ENCODE measurements at regions not wholly inside any gene's neighbourhood (a gene's known extent, or its start where the extent isn't known, plus 50 kb on each side); places are given as distances from the start of the nearest gene placed in this dataset.

- no peak for TF ChIP-seq ZNF248 (tag by site-specific recombination; IDR thresholded peaks at IDR 0.05)
- TF ChIP-seq HOXD13 (CRISPR knock-in tag; IDR thresholded peaks at IDR 0.05; ENCODE audit: borderline replicate concordance) = no peak
- no peak for TF ChIP-seq ZNF112 (tag by site-specific recombination; IDR thresholded peaks at IDR 0.05)
- no peak for TF ChIP-seq ZBTB11 (tag by site-specific recombination; conservative IDR thresholded peaks at IDR 0.05; ENCODE audit: low read depth)
- TF ChIP-seq KLF10 (tag by site-specific recombination; IDR thresholded peaks at IDR 0.05) = no peak
These were observed 124.0 kb upstream of the B3GAT2 start (continued) for GRCh38 chr6:71080826-71081225.

DNA sequence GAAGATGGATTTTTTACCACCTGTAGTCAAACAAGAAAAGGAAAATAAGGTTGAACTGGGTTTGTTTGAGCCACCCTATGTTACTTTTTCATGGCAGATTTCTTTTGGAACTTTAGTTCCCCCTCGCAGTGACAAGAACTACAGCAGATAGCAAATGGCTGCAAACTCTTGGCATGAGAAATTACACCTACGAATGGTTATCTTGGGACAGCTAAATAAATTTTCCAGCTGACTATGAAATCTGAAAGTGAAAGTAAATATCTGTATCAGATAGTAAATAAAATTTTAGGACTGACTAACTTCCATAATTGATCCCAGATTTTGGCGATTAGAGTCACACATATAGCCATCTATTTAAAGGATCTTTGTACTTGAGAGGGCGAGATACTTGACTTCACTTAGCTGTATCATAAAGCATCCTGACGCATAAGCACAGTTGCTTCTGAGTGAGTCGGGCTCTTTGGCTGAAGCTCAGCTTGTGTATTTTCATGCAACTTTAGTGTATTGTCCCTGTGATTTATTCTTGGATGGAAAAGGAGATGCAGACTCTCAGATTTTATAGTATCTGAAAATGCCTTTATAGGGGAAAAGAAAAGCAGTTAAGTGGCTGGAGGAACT, 125.3 kb upstream of the B3GAT2 start:
- no peak overlapping the region for H3K27ac ChIP-seq (ENCODE audit: extremely low read depth, low read depth, low read length)
- ChIA-PET CTCF (no interaction called here), POLR2A (no interaction called here)
- no peaks in the 10 kb centered on the region for H3K36me3 ChIP-seq (ENCODE audit: control insufficient read depth in 2 of 2, insufficient read depth in 1 of 2, low read length in 2 of 2)
- no peaks in the 10 kb centered on the region for H3K4me1 ChIP-seq (ENCODE audit: control insufficient read depth, insufficient read depth, low read length)
- no peak for TF ChIP-seq ZSCAN16 (tag by site-specific recombination; IDR thresholded peaks at IDR 0.05)
- H3K4me3 ChIP-seq (ENCODE audit: low read depth, low read length) = no peak overlapping the region
- H3K9me3 ChIP-seq (ENCODE audit: control insufficient read depth, insufficient read depth, low read depth, low read length) = no peaks in the 10 kb centered on the region

GRCh38 chr6:71083308-71083820, 126.5 kb upstream of the B3GAT2 start:
- Histone ChIP-seq H3K9me3 (ENCODE audit: control insufficient read depth, insufficient read depth, low read depth, low read length) (no peaks in the 10 kb centered on the region), H3K36me3 (ENCODE audit: control insufficient read depth in 2 of 2, insufficient read depth in 1 of 2, low read length in 2 of 2) (no peaks in the 10 kb centered on the region), H3K4me1 (ENCODE audit: control insufficient read depth, insufficient read depth, low read length) (no peaks in the 10 kb centered on the region), H3K27ac (ENCODE audit: extremely low read depth, low read depth, low read length) (no peak overlapping the region), H3K4me3 (ENCODE audit: low read depth, low read length) (no peak overlapping the region)
- ChIA-PET CTCF (interaction anchor here (0.6 to 0.7 kb wide), 3 partner anchors 25 to 231 kb away, joined by 3 to 4 read pairs (median 4); no protein-coding TSS in a partner anchor), POLR2A (no interaction called here)
- TF ChIP-seq ZNF776 (tag by site-specific recombination; IDR thresholded peaks at IDR 0.05; ENCODE audit: borderline replicate concordance) (no peak), ZNF211 (tag by site-specific recombination; IDR thresholded peaks at IDR 0.05; ENCODE audit: low read depth) (no peak), ZNF112 (tag by site-specific recombination; IDR thresholded peaks at IDR 0.05) (no peak), ZNF16 (tag by site-specific recombination; IDR thresholded peaks at IDR 0.05; ENCODE audit: low read depth) (no peak), ZNF398 (tag by site-specific recombination; IDR thresholded peaks at IDR 0.05) (no peak)

DNA sequence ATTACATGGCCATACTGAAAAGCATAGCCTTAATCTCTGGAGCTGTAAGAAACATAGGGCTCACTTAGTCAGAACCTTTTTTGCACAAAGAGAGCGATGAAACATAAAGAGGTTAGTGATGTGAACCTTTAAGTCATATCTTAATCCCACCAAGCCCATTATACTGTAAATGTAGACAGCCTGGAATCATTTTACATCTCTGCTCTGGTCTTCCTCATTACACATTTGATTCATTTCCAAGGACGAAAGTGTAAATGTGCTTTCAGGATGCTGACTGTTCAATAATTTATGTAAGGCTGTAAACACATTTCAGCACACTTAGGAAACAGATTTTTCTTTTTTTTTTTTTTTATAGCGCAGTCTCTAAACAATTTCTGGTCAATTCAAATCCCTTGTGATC, 131.3 kb upstream of the B3GAT2 start:
- no peaks in the 10 kb centered on the region for H3K4me1 ChIP-seq (ENCODE audit: control insufficient read depth, insufficient read depth, low read length)
- ChIA-PET POLR2A (no interaction called here), CTCF (interaction anchor here (0.6 kb wide), 1 partner anchor 779 kb away, joined by 3 read pairs; no protein-coding TSS in a partner anchor)
- H3K9me3 ChIP-seq (ENCODE audit: control insufficient read depth, insufficient read depth, low read depth, low read length) = no peaks in the 10 kb centered on the region
- H3K4me3 ChIP-seq (ENCODE audit: low read depth, low read length) = no peak overlapping the region
- no peak overlapping the region for H3K27ac ChIP-seq (ENCODE audit: extremely low read depth, low read depth, low read length)
- H3K36me3 ChIP-seq (ENCODE audit: control insufficient read depth in 2 of 2, insufficient read depth in 1 of 2, low read length in 2 of 2) = no peaks in the 10 kb centered on the region
- TF ChIP-seq ZNF175 (tag by site-specific recombination; IDR thresholded peaks at IDR 0.05) = no peak
- TF ChIP-seq SETDB1 (IDR thresholded peaks at IDR 0.05; ENCODE audit: insufficient read length, low read length) = no peak
- no peak for TF ChIP-seq ZNF530 (tag by site-specific recombination; IDR thresholded peaks at IDR 0.05; ENCODE audit: low read depth)
- TF ChIP-seq ZNF529 (tag by site-specific recombination; IDR thresholded peaks at IDR 0.05; ENCODE audit: insufficient replicate concordance) = no peak
- TF ChIP-seq PRDM2 (tag by site-specific recombination; IDR thresholded peaks at IDR 0.05; ENCODE audit: borderline replicate concordance) = no peak
- no peak for TF ChIP-seq ZNF157 (tag by site-specific recombination; IDR thresholded peaks at IDR 0.05)
- TF ChIP-seq KLF1 (tag by site-specific recombination; IDR thresholded peaks at IDR 0.05) = no peak
- no peak for TF ChIP-seq ZNF701 (tag by site-specific recombination; IDR thresholded peaks at IDR 0.05)
- TF ChIP-seq ZNF501 (tag by site-specific recombination; IDR thresholded peaks at IDR 0.05) = no peak

Measured in HEK293 (cell line).